CD14-positive monocyte (primary cell): ENCODE measurements at regions not wholly inside any gene's neighbourhood (a gene's known extent, or its start where the extent isn't known, plus 50 kb on each side); places are given as distances from the start of the nearest gene placed in this dataset.

Experiments
- DNase-seq, 3 donors: peaks; one replicate each; pipeline ENCODE4 v3.0.0-alpha.2; 2011 to 2022
- H2AFZ ChIP-seq: 2 replicates; pipeline ENCODE4 v1.6.0; 2012; ENCODE audit warnings: mild to moderate bottlenecking, low read depth, low read length, inconsistent platforms; ENCODE audit not compliant: insufficient read depth, poor library complexity, severe bottlenecking
- H3K27ac ChIP-seq, 2 donors: 1 replicate in 1 of 2; 2 replicates in 1 of 2; pipeline ENCODE4 v1.5.1; 2012 to 2013; ENCODE audit warnings: low read length in 2 of 2, control low read depth in 1 of 2, inconsistent platforms in 1 of 2, low read depth in 1 of 2, mild to moderate bottlenecking in 1 of 2
- H3K27me3 ChIP-seq, 2 donors: one replicate each; pipeline versions ENCODE4 v1.6.0 to v1.6.1; 2011 to 2013; ENCODE audit warnings: low read length in 2 of 2; ENCODE audit not compliant: control insufficient read depth in 2 of 2, insufficient read depth in 2 of 2
- H3K36me3 ChIP-seq, 2 donors: replicated peaks in 1 of 2; 1 replicate in 1 of 2; 2 replicates in 1 of 2; pipeline versions ENCODE4 v1.5.1 to v1.6.1; 2012 to 2013; ENCODE audit warnings: low read length in 2 of 2, control low read depth in 1 of 2, inconsistent platforms in 1 of 2, mild to moderate bottlenecking in 1 of 2; ENCODE audit not compliant: insufficient read depth in 2 of 2, control insufficient read depth in 1 of 2
- H3K4me1 ChIP-seq, 2 donors: 1 replicate in 1 of 2; 2 replicates in 1 of 2; pipeline versions ENCODE4 v1.5.1 to v1.6.1; 2012 to 2013; ENCODE audit warnings: low read length in 2 of 2, control low read depth in 1 of 2, inconsistent platforms in 1 of 2, mild to moderate bottlenecking in 1 of 2, moderate library complexity in 1 of 2; ENCODE audit not compliant: insufficient read depth in 2 of 2, control insufficient read depth in 1 of 2
- H3K4me2 ChIP-seq: replicated peaks from 2 replicates; pipeline ENCODE3; 2012; ENCODE audit warnings: low read length, moderate library complexity, mild to moderate bottlenecking; ENCODE audit not compliant: poor library complexity, severe bottlenecking; ENCODE audit errors: extremely low read depth
- H3K4me3 ChIP-seq, 3 experiments: fragments of 200-600 bp in 1 of 3; sonication (generic) in 1 of 3; replicated peaks in 1 of 3; 1 replicate in 2 of 3; 2 replicates in 1 of 3; pipeline ENCODE4 v1.5.1; 2011 to 2013; ENCODE audit warnings: low read length in 3 of 3, mild to moderate bottlenecking in 3 of 3, control low read depth in 2 of 3, low read depth in 2 of 3, inconsistent platforms in 1 of 3, moderate library complexity in 1 of 3
- H3K79me2 ChIP-seq: 2 replicates; pipeline ENCODE4 v1.6.0; 2012; ENCODE audit warnings: mild to moderate bottlenecking, control low read depth, inconsistent platforms, low read length, moderate library complexity; ENCODE audit not compliant: insufficient read depth
- H3K9ac ChIP-seq: 2 replicates; pipeline ENCODE4 v1.6.0; 2017; ENCODE audit warnings: low read length, mild to moderate bottlenecking; ENCODE audit not compliant: insufficient read depth, poor library complexity, severe bottlenecking
- H3K9me3 ChIP-seq, 2 donors: replicated peaks in 1 of 2; 1 replicate in 1 of 2; 2 replicates in 1 of 2; pipeline versions ENCODE4 v1.5.1 to v1.6.1; 2012 to 2013; ENCODE audit warnings: low read length in 2 of 2, control low read depth in 1 of 2; ENCODE audit not compliant: control insufficient read depth in 1 of 2, insufficient read depth in 1 of 2
- H4K20me1 ChIP-seq: 2 replicates; pipeline ENCODE4 v1.6.0; 2012; ENCODE audit warnings: mild to moderate bottlenecking, low read length, control low read depth, moderate library complexity; ENCODE audit not compliant: insufficient read depth
- H3K27ac Mint-ChIP-seq, 7 donors: one replicate each; pipeline ENCODE4 v1.8.0; 2020; ENCODE audit warnings: mild to moderate bottlenecking in 7 of 7, mixed read lengths in 7 of 7, moderate library complexity in 6 of 7, inconsistent platforms in 2 of 7
- H3K27me3 Mint-ChIP-seq, 3 donors: one replicate each; pipeline ENCODE4 v1.8.0; 2021 to 2022; ENCODE audit warnings: low read depth in 3 of 3, mild to moderate bottlenecking in 3 of 3, mixed read lengths in 3 of 3, moderate library complexity in 3 of 3, inconsistent platforms in 1 of 3
- H3K36me3 Mint-ChIP-seq, 2 donors: one replicate each; pipeline ENCODE4 v1.8.0; 2020; ENCODE audit warnings: mixed read lengths in 2 of 2, inconsistent platforms in 1 of 2, mild to moderate bottlenecking in 1 of 2
- H3K4me1 Mint-ChIP-seq: one replicate; pipeline ENCODE4 v1.8.0; 2020; ENCODE audit warnings: mild to moderate bottlenecking, mixed read lengths
- H3K4me3 Mint-ChIP-seq, 2 donors: one replicate each; pipeline ENCODE4 v1.8.0; 2020; ENCODE audit warnings: mild to moderate bottlenecking in 2 of 2, mixed read lengths in 2 of 2, moderate library complexity in 1 of 2
- H3K9me3 Mint-ChIP-seq, 7 donors: one replicate each; pipeline ENCODE4 v1.8.0; 2020 to 2022; ENCODE audit warnings: mixed read lengths in 7 of 7, mild to moderate bottlenecking in 6 of 7, moderate library complexity in 6 of 7, inconsistent platforms in 2 of 7
- WGBS: methylation state at CpG from one replicate; pipeline ENCODE4 v1.1.5; 2013; ENCODE audit warnings: missing lambda C conversion rate; ENCODE audit not compliant: insufficient coverage; 5-methylcytosine and 5-hydroxymethylcytosine counted together
- intact Hi-C, 2 donors: fragments of 100-400 bp; cut with micrococcal nuclease; formaldehyde crosslinking; loops; one replicate each; pipeline versions ENCODE4 v1.15.0 to v1.15.1; 2023
- TF ChIP-seq, protein P1 (sequence below): fragments of 200-600 bp; IDR thresholded peaks from one replicate; pipeline ENCODE4 v1.8.0; 2022; ENCODE audit warnings: antibody characterized with exemption, mild to moderate bottlenecking

DNA sequence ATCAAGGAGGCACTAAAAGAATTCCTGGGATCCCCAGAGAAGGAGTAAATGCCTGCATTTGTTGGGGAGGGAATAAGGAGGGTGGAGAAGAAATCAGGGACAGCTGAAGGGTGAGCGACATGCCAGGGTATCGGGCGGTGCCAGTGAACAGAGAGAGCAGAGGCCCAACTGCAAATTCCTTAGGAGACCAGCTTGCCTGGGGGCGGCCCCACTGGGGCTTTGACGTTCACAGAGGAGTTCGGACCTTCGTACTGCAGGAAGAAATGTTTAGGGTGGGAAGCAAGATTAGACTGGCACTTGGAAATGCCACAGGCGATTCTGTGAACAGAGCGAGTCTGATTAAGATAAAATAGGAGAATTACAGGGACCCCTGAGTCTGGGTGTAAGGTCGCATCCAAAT, 65.1 kb upstream of the FGF3 start:
- Histone ChIP-seq H3K4me3 (no peak overlapping the region), H3K4me1 (no peaks in the 10 kb centered on the region), H3K4me2 (no peak overlapping the region), H3K9ac (no peak overlapping the region), H4K20me1 (no peaks in the 10 kb centered on the region), H3K79me2 (no peaks in the 10 kb centered on the region), H3K9me3 (no peaks in the 10 kb centered on the region), H3K27ac (no peak overlapping the region), H3K27me3 (no peaks in the 10 kb centered on the region), H3K36me3 (no peaks in the 10 kb centered on the region), H2AFZ (no peak overlapping the region)
- TF ChIP-seq, protein P1, sequence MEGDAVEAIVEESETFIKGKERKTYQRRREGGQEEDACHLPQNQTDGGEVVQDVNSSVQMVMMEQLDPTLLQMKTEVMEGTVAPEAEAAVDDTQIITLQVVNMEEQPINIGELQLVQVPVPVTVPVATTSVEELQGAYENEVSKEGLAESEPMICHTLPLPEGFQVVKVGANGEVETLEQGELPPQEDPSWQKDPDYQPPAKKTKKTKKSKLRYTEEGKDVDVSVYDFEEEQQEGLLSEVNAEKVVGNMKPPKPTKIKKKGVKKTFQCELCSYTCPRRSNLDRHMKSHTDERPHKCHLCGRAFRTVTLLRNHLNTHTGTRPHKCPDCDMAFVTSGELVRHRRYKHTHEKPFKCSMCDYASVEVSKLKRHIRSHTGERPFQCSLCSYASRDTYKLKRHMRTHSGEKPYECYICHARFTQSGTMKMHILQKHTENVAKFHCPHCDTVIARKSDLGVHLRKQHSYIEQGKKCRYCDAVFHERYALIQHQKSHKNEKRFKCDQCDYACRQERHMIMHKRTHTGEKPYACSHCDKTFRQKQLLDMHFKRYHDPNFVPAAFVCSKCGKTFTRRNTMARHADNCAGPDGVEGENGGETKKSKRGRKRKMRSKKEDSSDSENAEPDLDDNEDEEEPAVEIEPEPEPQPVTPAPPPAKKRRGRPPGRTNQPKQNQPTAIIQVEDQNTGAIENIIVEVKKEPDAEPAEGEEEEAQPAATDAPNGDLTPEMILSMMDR: no peak
- Mint-ChIP-seq H3K36me3 (no peaks in the 10 kb centered on the region), H3K27me3 (peaks cover 3 to 14% (median 6%) of the 10 kb centered on the region in 3 donors), H3K4me3 (no peak overlapping the region), H3K9me3 (no peaks in the 10 kb centered on the region), H3K27ac (no peak overlapping the region), H3K4me1 (no peaks in the 10 kb centered on the region)
- no peak for DNase-seq
- intact Hi-C loops: no loop called here
- 95% methylated on average over 10 of the region's 10 CpGs for WGBS

DNA sequence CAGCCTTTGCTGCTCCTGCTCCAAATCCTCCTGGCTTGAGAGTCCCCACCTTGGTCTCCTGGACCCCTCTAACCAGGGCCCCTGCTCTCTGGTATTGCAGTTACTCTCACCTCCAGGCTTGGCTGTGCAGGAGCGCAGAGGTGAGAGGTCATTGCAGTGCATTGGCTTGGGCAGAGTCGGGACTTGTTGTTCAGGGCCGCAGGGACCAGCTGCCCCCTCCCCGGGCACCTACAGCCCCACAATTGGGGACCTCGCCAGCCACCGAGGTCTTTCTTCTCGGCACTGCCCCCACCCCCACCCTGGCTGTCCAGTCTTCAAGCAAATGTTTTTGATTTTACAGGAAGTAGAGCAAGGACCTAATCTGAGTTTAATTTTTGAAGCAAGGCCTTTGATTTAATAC, 65.5 kb upstream of the FGF3 start:
- Histone ChIP-seq H3K36me3 (no peaks in the 10 kb centered on the region), H3K4me3 (no peak overlapping the region), H4K20me1 (no peaks in the 10 kb centered on the region), H3K9me3 (no peaks in the 10 kb centered on the region), H3K27ac (no peak overlapping the region), H3K27me3 (peaks cover 0 to 3% of the 10 kb centered on the region in 2 donors), H3K4me2 (no peak overlapping the region), H2AFZ (no peak overlapping the region), H3K9ac (no peak overlapping the region), H3K4me1 (no peaks in the 10 kb centered on the region), H3K79me2 (no peaks in the 10 kb centered on the region)
- Mint-ChIP-seq H3K27ac (no peak overlapping the region), H3K36me3 (no peaks in the 10 kb centered on the region), H3K4me1 (no peaks in the 10 kb centered on the region), H3K27me3 (peaks cover 6 to 18% (median 8%) of the 10 kb centered on the region in 3 donors), H3K9me3 (no peaks in the 10 kb centered on the region), H3K4me3 (no peak overlapping the region)
- no peak for DNase-seq
- TF ChIP-seq, protein P1: no peak
- intact Hi-C loops: loop anchor here in 1 of 2 donors (5.0 kb wide), 1 partner anchor 242 kb away; the partner anchor contains the start of gene CCND1
- WGBS: 76% methylated on average over 4 of the region's 7 CpGs
